HCT116 (cell line): ENCODE measurements at regions not wholly inside any gene's neighbourhood (a gene's known extent, or its start where the extent isn't known, plus 50 kb on each side); places are given as distances from the start of the nearest gene placed in this dataset.

Source experiments
- ATAC-seq: fragments of 200-7000 bp; cut with Tn5 transposase; 2 replicates; pipeline ENCODE4 v1.9.1; 2020; ENCODE audit warnings: mild to moderate bottlenecking, moderate library complexity
- BruUV-seq: library from RNA; stranded (reverse); fragments of 400-500 nt; replicated peaks from 2 replicates; lab custom pipeline; 2021; lab: Mats Ljungman, UMichigan
- CTCF ChIA-PET: fragments of 300-600 bp; sonication (Branson Sonifier 250); formaldehyde crosslinking; loops from one replicate; lab custom pipeline; 2021; ENCODE audit warnings: antibody characterized with exemption; lab: Charles Lee
- POLR2A ChIA-PET: fragments of 300-600, 350-600 bp; sonication (Branson Sonifier 250); formaldehyde crosslinking; loops from one replicate; lab custom pipeline; 2021; ENCODE audit warnings: antibody characterized with exemption; lab: Charles Lee
- RAD21 ChIA-PET, 2 experiments: fragments of 300-600 bp; sonication (Branson Sonifier 250); formaldehyde crosslinking; loops; one replicate each; lab custom pipeline; 2023; ENCODE audit warnings: low total read pairs in 2 of 2; ENCODE audit not compliant: uncharacterized antibody in 2 of 2, unreplicated experiment in 2 of 2, low non-redundant PET in 1 of 2; lab: Charles Lee
- DNase-seq: peaks from one replicate; pipeline ENCODE4 v3.0.0-alpha.2; 2010; ENCODE audit warnings: low read depth, low spot score
- H2AFZ ChIP-seq: fragments of 200-600 bp; shearing (Covaris generic), sonication (generic); 2 replicates; pipeline ENCODE4 v1.6.1; 2017; ENCODE audit warnings: low read depth, mixed run types, mixed read lengths, antibody characterized with exemption, low read length; ENCODE audit not compliant: poor library complexity, severe bottlenecking
- H3K27ac ChIP-seq: 2 replicates; pipeline ENCODE4 v1.5.1; 2012; ENCODE audit warnings: low read depth, low read length
- H3K27me3 ChIP-seq: fragments of 200-600 bp; sonication (generic); 2 replicates; pipeline ENCODE4 v1.6.1; 2016; ENCODE audit warnings: mixed run types, low read length, mixed read lengths; ENCODE audit not compliant: insufficient read depth
- H3K36me3 ChIP-seq, 2 experiments: fragments of 200-500 bp in 1 of 2; fragments of 200-600 bp in 1 of 2; sonication (Bioruptor generic) in 1 of 2; sonication (generic) in 1 of 2; 2 replicates each; pipeline versions ENCODE4 v1.5.1 to v1.6.1; 2014 to 2016; ENCODE audit warnings: low read length in 2 of 2, inconsistent platforms in 1 of 2, mixed read lengths in 1 of 2, mixed run types in 1 of 2; ENCODE audit not compliant: insufficient read depth in 2 of 2, control insufficient read depth in 1 of 2
- H3K4me1 ChIP-seq, 2 experiments: fragments of 200-600 bp in 1 of 2; sonication (generic) in 1 of 2; 2 replicates each; pipeline versions ENCODE4 v1.5.1 to v1.6.1; 2012 to 2017; ENCODE audit warnings: low read length in 2 of 2, inconsistent platforms in 1 of 2, mild to moderate bottlenecking in 1 of 2, mixed read lengths in 1 of 2, mixed run types in 1 of 2, moderate library complexity in 1 of 2; ENCODE audit not compliant: insufficient read depth in 2 of 2, control insufficient read depth in 1 of 2
- H3K4me2 ChIP-seq: fragments of 200-600 bp; sonication (generic); 2 replicates; pipeline ENCODE4 v1.6.1; 2017; ENCODE audit warnings: mixed run types, low read length, mixed read lengths
- H3K4me3 ChIP-seq, 2 experiments: fragments of 200-600 bp in 1 of 2; sonication (generic) in 1 of 2; replicated peaks in 1 of 2; 2 replicates each; pipeline ENCODE4 v1.5.1; 2011 to 2016; ENCODE audit warnings: low read length in 2 of 2, control low read depth in 1 of 2, low read depth in 1 of 2, mild to moderate bottlenecking in 1 of 2, mixed read lengths in 1 of 2, mixed run types in 1 of 2
- H3K79me2 ChIP-seq: fragments of 200-600 bp; sonication (generic); 2 replicates; pipeline ENCODE4 v1.6.1; 2017; ENCODE audit warnings: mild to moderate bottlenecking, mixed run types, low read length, moderate library complexity, mixed read lengths; ENCODE audit not compliant: insufficient read depth
- H3K9ac ChIP-seq: fragments of 200-600 bp; sonication (generic); 2 replicates; pipeline ENCODE4 v1.6.1; 2016; ENCODE audit warnings: low read length, mixed read lengths
- H3K9me2 ChIP-seq: fragments of 200-600 bp; sonication (generic), shearing (Covaris generic); 2 replicates; pipeline ENCODE4 v1.6.1; 2017; ENCODE audit warnings: mixed run types, mild to moderate bottlenecking, moderate library complexity; ENCODE audit not compliant: insufficient read depth
- H3K9me3 ChIP-seq, 2 experiments: fragments of 200-500 bp in 1 of 2; fragments of 200-600 bp in 1 of 2; sonication (Bioruptor generic) in 1 of 2; sonication (generic) in 1 of 2; 2 replicates each; pipeline ENCODE4 v1.6.1; 2014 to 2017; ENCODE audit warnings: low read length in 2 of 2, mixed read lengths in 2 of 2, inconsistent platforms in 1 of 2, low read depth in 1 of 2, mild to moderate bottlenecking in 1 of 2, mixed run types in 1 of 2, moderate library complexity in 1 of 2; ENCODE audit not compliant: control insufficient read depth in 1 of 2, insufficient read depth in 1 of 2
- H4K20me1 ChIP-seq: fragments of 200-600 bp; sonication (generic), shearing (Covaris generic); 2 replicates; pipeline ENCODE4 v1.6.1; 2017; ENCODE audit warnings: mixed run types, mild to moderate bottlenecking, moderate library complexity; ENCODE audit not compliant: insufficient read depth
- CBX3 ChIP-seq: IDR thresholded peaks from 2 replicates; pipeline ENCODE4 v1.6.1; 2012; ENCODE audit warnings: low read depth
- CEBPB ChIP-seq: IDR thresholded peaks from 2 replicates; pipeline ENCODE4 v1.6.1; 2012; ENCODE audit warnings: low read depth
- EGR1 ChIP-seq: IDR thresholded peaks from 2 replicates; pipeline ENCODE4 v1.6.1; 2012; ENCODE audit warnings: low read depth
- EZH2 ChIP-seq: fragments of 200-600 bp; sonication (generic); IDR thresholded peaks from 2 replicates; pipeline ENCODE4 v1.6.1; 2017; ENCODE audit warnings: antibody characterized with exemption, mixed run types
- POLR2A ChIP-seq: IDR thresholded peaks from 2 replicates; pipeline ENCODE4 v1.7.0; 2011; ENCODE audit warnings: borderline replicate concordance; ENCODE audit not compliant: insufficient read depth, insufficient read length; ENCODE audit errors: extremely low read depth
- RAD21 ChIP-seq: IDR thresholded peaks from 2 replicates; pipeline ENCODE4 v1.6.1; 2012; ENCODE audit warnings: low read depth, mild to moderate bottlenecking
- SIN3A ChIP-seq: IDR thresholded peaks from 2 replicates; pipeline ENCODE4 v1.6.1; 2012; ENCODE audit warnings: low read depth
- SRF ChIP-seq: IDR thresholded peaks from 2 replicates; pipeline ENCODE4 v1.6.1; 2012; ENCODE audit warnings: low read depth
- YY1 ChIP-seq: IDR thresholded peaks from 2 replicates; pipeline ENCODE4 v1.6.1; 2011; ENCODE audit warnings: low read length, low read depth, moderate library complexity, mild to moderate bottlenecking; ENCODE audit not compliant: insufficient replicate concordance; ENCODE audit errors: extremely low read depth
- ZNF274 ChIP-seq: fragments of 200-500 bp; sonication (Bioruptor generic); IDR thresholded peaks from 2 replicates; pipeline ENCODE4 v1.6.1; 2014; ENCODE audit warnings: mild to moderate bottlenecking, low read depth, low read length, inconsistent platforms
- intact Hi-C: fragments of 100-400 bp; cut with micrococcal nuclease; formaldehyde crosslinking; loops from 2 replicates; pipeline ENCODE4 v1.10.0; 2022
- TF ChIP-seq, protein P1 (sequence below): IDR thresholded peaks from 2 replicates; pipeline ENCODE4 v1.6.1; 2012; ENCODE audit warnings: low read depth
- TF ChIP-seq, protein P2 (sequence below): IDR thresholded peaks from 2 replicates; pipeline ENCODE4 v1.6.1; 2011; ENCODE audit warnings: mild to moderate bottlenecking, low read length, moderate library complexity; ENCODE audit not compliant: insufficient replicate concordance; ENCODE audit errors: extremely low read depth
- TF ChIP-seq, protein P3 (sequence below), 3 experiments: fragments of 200-600 bp in 1 of 3; sonication (generic) in 1 of 3; IDR thresholded peaks in 2 of 3; conservative IDR thresholded peaks in 1 of 3; 2 replicates each; pipeline ENCODE4 v1.5.1; 2012 to 2017; ENCODE audit warnings: low read depth in 2 of 3, low read length in 2 of 3, antibody characterized with exemption in 1 of 3, borderline replicate concordance in 1 of 3, control low read depth in 1 of 3, mild to moderate bottlenecking in 1 of 3, mixed read lengths in 1 of 3, mixed run types in 1 of 3, moderate library complexity in 1 of 3; ENCODE audit not compliant: insufficient read depth in 1 of 3

DNA sequence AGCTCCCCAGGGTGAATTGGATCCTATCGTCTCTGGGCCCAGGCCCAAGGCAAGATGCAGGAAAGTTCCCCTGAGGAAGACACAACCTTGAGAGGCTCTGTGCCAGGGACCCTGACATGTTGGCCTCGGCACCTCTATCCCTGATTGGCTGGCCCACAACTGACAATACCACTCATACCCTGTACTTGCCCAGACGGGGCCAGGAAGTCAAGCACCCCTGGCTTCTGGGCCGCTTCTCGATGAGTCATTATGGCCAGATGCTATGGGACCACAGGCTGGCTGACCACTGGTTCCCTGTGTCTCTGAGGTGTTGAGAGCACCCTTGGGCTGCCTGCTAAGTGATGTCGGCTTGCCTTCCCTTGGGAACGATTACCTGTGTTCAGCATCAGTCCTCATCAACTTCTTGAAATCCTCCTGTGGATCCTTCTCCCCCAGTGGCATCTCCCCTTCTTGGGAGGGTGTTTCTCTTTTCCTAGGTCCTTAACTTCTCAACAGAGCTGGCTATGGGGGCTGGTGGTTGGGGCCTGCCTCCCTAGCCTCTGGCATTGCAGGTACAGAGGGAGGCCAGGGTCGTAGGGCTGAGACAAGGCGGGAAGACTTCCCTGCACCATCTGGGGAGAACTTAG, 54.5 kb upstream of the MAMLD1 start:
- Histone ChIP-seq H3K9ac (no peak overlapping the region), H3K9me3 (no peaks in the 10 kb centered on the region), H3K27me3 (no peaks in the 10 kb centered on the region)
- CTCF ChIA-PET: no interaction called here
- no peak for TF ChIP-seq SRF
- no peak for TF ChIP-seq EGR1
- TF ChIP-seq, protein P1, sequence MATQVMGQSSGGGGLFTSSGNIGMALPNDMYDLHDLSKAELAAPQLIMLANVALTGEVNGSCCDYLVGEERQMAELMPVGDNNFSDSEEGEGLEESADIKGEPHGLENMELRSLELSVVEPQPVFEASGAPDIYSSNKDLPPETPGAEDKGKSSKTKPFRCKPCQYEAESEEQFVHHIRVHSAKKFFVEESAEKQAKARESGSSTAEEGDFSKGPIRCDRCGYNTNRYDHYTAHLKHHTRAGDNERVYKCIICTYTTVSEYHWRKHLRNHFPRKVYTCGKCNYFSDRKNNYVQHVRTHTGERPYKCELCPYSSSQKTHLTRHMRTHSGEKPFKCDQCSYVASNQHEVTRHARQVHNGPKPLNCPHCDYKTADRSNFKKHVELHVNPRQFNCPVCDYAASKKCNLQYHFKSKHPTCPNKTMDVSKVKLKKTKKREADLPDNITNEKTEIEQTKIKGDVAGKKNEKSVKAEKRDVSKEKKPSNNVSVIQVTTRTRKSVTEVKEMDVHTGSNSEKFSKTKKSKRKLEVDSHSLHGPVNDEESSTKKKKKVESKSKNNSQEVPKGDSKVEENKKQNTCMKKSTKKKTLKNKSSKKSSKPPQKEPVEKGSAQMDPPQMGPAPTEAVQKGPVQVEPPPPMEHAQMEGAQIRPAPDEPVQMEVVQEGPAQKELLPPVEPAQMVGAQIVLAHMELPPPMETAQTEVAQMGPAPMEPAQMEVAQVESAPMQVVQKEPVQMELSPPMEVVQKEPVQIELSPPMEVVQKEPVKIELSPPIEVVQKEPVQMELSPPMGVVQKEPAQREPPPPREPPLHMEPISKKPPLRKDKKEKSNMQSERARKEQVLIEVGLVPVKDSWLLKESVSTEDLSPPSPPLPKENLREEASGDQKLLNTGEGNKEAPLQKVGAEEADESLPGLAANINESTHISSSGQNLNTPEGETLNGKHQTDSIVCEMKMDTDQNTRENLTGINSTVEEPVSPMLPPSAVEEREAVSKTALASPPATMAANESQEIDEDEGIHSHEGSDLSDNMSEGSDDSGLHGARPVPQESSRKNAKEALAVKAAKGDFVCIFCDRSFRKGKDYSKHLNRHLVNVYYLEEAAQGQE: no peak
- no peak for TF ChIP-seq EZH2
- TF ChIP-seq, all 23 proteins: peak for 0
- Histone ChIP-seq H3K4me3 (no peak overlapping the region), H3K4me2 (no peak overlapping the region), H4K20me1 (no peaks in the 10 kb centered on the region), H3K36me3 (no peaks in the 10 kb centered on the region), H3K9me2 (no peaks in the 10 kb centered on the region), H3K27ac (no peak overlapping the region), H2AFZ (no peak overlapping the region), H3K4me1 (no peaks in the 10 kb centered on the region), H3K79me2 (no peaks in the 10 kb centered on the region)
- DNase-seq: no peak
- BruUV-seq: no TSS peak
- RAD21 ChIA-PET: no interaction called here
- no peak for ATAC-seq
- POLR2A ChIA-PET: no interaction called here
- intact Hi-C loops: no loop called here

DNA sequence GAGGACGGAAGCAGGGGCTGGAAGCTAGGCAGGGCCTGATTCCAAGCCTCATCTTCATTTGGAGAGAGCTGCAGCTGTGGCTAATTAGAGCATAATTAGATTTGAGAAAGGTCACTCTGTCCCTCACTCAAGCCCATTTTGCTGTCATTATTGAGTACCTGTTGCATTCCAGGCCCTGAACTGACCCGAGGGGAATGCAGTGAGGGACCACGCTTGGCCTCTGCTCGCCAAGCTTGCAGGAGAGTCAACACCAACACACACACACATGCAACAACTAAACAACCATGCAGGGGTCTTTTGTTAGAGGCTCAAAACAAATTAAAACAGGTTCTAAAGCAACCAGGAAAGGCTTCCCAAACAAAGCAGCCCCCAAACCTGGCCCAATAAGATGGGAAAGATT, 52.7 kb upstream of the MAMLD1 start:
- CTCF ChIA-PET: no interaction called here
- no peak for ATAC-seq
- Histone ChIP-seq H3K27me3 (no peaks in the 10 kb centered on the region), H3K4me3 (no peak overlapping the region), H3K9me2 (no peaks in the 10 kb centered on the region), H3K9me3 (no peaks in the 10 kb centered on the region), H3K36me3 (no peaks in the 10 kb centered on the region), H4K20me1 (no peaks in the 10 kb centered on the region), H3K79me2 (no peaks in the 10 kb centered on the region), H2AFZ (no peak overlapping the region), H3K4me2 (no peak overlapping the region), H3K9ac (no peak overlapping the region), H3K27ac (no peak overlapping the region), H3K4me1 (no peaks in the 10 kb centered on the region)
- POLR2A ChIA-PET: no interaction called here
- DNase-seq: no peak
- BruUV-seq: no TSS peak
- RAD21 ChIA-PET: no interaction called here
- intact Hi-C loops: no loop called here
- TF ChIP-seq, protein P2, sequence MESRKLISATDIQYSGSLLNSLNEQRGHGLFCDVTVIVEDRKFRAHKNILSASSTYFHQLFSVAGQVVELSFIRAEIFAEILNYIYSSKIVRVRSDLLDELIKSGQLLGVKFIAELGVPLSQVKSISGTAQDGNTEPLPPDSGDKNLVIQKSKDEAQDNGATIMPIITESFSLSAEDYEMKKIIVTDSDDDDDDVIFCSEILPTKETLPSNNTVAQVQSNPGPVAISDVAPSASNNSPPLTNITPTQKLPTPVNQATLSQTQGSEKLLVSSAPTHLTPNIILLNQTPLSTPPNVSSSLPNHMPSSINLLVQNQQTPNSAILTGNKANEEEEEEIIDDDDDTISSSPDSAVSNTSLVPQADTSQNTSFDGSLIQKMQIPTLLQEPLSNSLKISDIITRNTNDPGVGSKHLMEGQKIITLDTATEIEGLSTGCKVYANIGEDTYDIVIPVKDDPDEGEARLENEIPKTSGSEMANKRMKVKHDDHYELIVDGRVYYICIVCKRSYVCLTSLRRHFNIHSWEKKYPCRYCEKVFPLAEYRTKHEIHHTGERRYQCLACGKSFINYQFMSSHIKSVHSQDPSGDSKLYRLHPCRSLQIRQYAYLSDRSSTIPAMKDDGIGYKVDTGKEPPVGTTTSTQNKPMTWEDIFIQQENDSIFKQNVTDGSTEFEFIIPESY: no peak
- TF ChIP-seq RAD21 (no peak), POLR2A (no peak), ZNF274 (no peak), CBX3 (no peak), SIN3A (no peak), CEBPB (no peak), YY1 (no peak)
- TF ChIP-seq, protein P3, sequence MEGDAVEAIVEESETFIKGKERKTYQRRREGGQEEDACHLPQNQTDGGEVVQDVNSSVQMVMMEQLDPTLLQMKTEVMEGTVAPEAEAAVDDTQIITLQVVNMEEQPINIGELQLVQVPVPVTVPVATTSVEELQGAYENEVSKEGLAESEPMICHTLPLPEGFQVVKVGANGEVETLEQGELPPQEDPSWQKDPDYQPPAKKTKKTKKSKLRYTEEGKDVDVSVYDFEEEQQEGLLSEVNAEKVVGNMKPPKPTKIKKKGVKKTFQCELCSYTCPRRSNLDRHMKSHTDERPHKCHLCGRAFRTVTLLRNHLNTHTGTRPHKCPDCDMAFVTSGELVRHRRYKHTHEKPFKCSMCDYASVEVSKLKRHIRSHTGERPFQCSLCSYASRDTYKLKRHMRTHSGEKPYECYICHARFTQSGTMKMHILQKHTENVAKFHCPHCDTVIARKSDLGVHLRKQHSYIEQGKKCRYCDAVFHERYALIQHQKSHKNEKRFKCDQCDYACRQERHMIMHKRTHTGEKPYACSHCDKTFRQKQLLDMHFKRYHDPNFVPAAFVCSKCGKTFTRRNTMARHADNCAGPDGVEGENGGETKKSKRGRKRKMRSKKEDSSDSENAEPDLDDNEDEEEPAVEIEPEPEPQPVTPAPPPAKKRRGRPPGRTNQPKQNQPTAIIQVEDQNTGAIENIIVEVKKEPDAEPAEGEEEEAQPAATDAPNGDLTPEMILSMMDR (IDR thresholded peaks at IDR 0.05 in 2 of 3, conservative IDR thresholded peaks at IDR 0.05 in 1 of 3; ENCODE audit: borderline replicate concordance in 1 of 3, insufficient read depth in 1 of 3, low read depth in 2 of 3, low read length in 2 of 3): no peak
